Occipital lobe (tissue), 1 donor: ENCODE measurements at regions not wholly inside any gene's neighbourhood (a gene's known extent, or its start where the extent isn't known, plus 50 kb on each side); places are given as distances from the start of the nearest gene placed in this dataset.
"Not testable (repeated sequence)": the region's sequence is repeated elsewhere in the genome, so short reads cannot be mapped to it uniquely, and the experiment has no call there.

Experiments used
- DNase-seq: peaks from one replicate; lab custom pipeline; 2025; lab: John Stamatoyannopoulos, UW

GRCh38 chr11:92168936-92169335, 55.7 kb upstream of the FAT3 start:
- no peak for DNase-seq

- no peak for DNase-seq
Measured at GRCh38 chr11:92167571-92167970, 57.0 kb upstream of the FAT3 start.

GRCh38 chr11:92166335-92166734, 58.3 kb upstream of the FAT3 start:
- DNase-seq, result no peak

GRCh38 chr11:92163879-92164278, 60.7 kb upstream of the FAT3 start:
- no peak for DNase-seq

- DNase-seq, result no peak
Measured at GRCh38 chr11:92162776-92163175, 61.8 kb upstream of the FAT3 start.

GRCh38 chr11:92159931-92160330, 64.7 kb upstream of the FAT3 start:
- DNase-seq, result no peak

GRCh38 chr11:92157390-92157789, 67.2 kb upstream of the FAT3 start:
- not testable (repeated sequence) for DNase-seq

GRCh38 chr11:92154611-92155010, 70.0 kb upstream of the FAT3 start:
- no peak for DNase-seq

GRCh38 chr11:92154110-92154509, 70.5 kb upstream of the FAT3 start:
- DNase-seq, result no peak

- DNase-seq, result no peak
Measured at GRCh38 chr11:92153542-92153941, 71.1 kb upstream of the FAT3 start.

GRCh38 chr11:92152245-92152644, 72.4 kb upstream of the FAT3 start:
- DNase-seq, result no peak

- no peak for DNase-seq
Measured at GRCh38 chr11:92149996-92150395, 74.6 kb upstream of the FAT3 start.

- no peak for DNase-seq
Measured at GRCh38 chr11:92141725-92142124, 82.9 kb upstream of the FAT3 start.

GRCh38 chr11:92141159-92141558, 83.5 kb upstream of the FAT3 start:
- no peak for DNase-seq

GRCh38 chr11:92140021-92140420, 84.6 kb upstream of the FAT3 start:
- DNase-seq, result no peak

GRCh38 chr11:92138296-92138695, 86.3 kb upstream of the FAT3 start:
- DNase-seq, result no peak

- DNase-seq, result no peak
Measured at GRCh38 chr11:92137747-92138146, 86.9 kb upstream of the FAT3 start.

GRCh38 chr11:92136797-92137196, 87.8 kb upstream of the FAT3 start:
- DNase-seq, result no peak

GRCh38 chr11:92131289-92131865, 93.2 kb upstream of the FAT3 start:
- no peak for DNase-seq

- DNase-seq, result no peak
Measured at GRCh38 chr11:92130421-92130831, 94.2 kb upstream of the FAT3 start.

- DNase-seq, result no peak
Measured at GRCh38 chr11:92129811-92130210, 94.8 kb upstream of the FAT3 start.

GRCh38 chr11:92128026-92128425, 96.6 kb upstream of the FAT3 start:
- DNase-seq, result no peak

GRCh38 chr11:92125321-92125720, 99.3 kb upstream of the FAT3 start:
- no peak for DNase-seq

GRCh38 chr11:92123540-92123939, 101.1 kb upstream of the FAT3 start:
- DNase-seq, result no peak
